IMR-90 (cell line): ENCODE measurements at regions not wholly inside any gene's neighbourhood (a gene's known extent, or its start where the extent isn't known, plus 50 kb on each side); places are given as distances from the start of the nearest gene placed in this dataset.

Experiments
- ATAC-seq: fragments of 200-7000 bp; cut with Tn5 transposase; 2 replicates; pipeline ENCODE4 v1.9.1; 2020; ENCODE audit warnings: low read depth, mild to moderate bottlenecking, moderate library complexity
- BruUV-seq: library from RNA; stranded (reverse); fragments of 400-500 nt; replicated peaks from 2 replicates; lab custom pipeline; 2021; lab: Mats Ljungman, UMichigan
- CTCF ChIA-PET: fragments of 300-600 bp; formaldehyde crosslinking; extraction: SDS; loops from one replicate; lab custom pipeline; 2021; ENCODE audit warnings: antibody characterized with exemption; lab: Yijun Ruan, JAX
- POLR2A ChIA-PET: fragments of 300-600 bp; sonication (Branson Sonifier 250); formaldehyde crosslinking; loops from one replicate; lab custom pipeline; 2022; ENCODE audit warnings: antibody characterized with exemption; ENCODE audit not compliant: unreplicated experiment; lab: Charles Lee
- DNase-seq: peaks from one replicate; pipeline ENCODE4 v3.0.0; 2013
- H2AFZ ChIP-seq: replicated peaks from 2 replicates; pipeline ENCODE3; 2013; ENCODE audit warnings: low read length, mild to moderate bottlenecking; ENCODE audit not compliant: poor library complexity
- H2AK5ac ChIP-seq: 2 replicates; pipeline ENCODE4 v1.6.1; 2013; ENCODE audit warnings: low read depth, low read length, inconsistent platforms
- H2AK9ac ChIP-seq: replicated peaks from 2 replicates; pipeline ENCODE3; 2013; ENCODE audit warnings: mild to moderate bottlenecking, low read depth, low read length, moderate library complexity; ENCODE audit not compliant: poor library complexity
- H2BK120ac ChIP-seq: 2 replicates; pipeline ENCODE4 v1.6.1; 2013; ENCODE audit warnings: low read depth, low read length, inconsistent platforms
- H2BK15ac ChIP-seq: 3 replicates; pipeline ENCODE4 v1.6.1; 2013; ENCODE audit warnings: low read depth, low read length, inconsistent platforms
- H2BK20ac ChIP-seq: 2 replicates; pipeline ENCODE4 v1.6.1; 2013; ENCODE audit warnings: low read depth, mild to moderate bottlenecking, inconsistent platforms, low read length, moderate library complexity
- H2BK5ac ChIP-seq: 2 replicates; pipeline ENCODE4 v1.6.1; 2013; ENCODE audit warnings: mild to moderate bottlenecking, low read depth, low read length, inconsistent platforms; ENCODE audit not compliant: poor library complexity, severe bottlenecking
- H3K14ac ChIP-seq: replicated peaks from 2 replicates; pipeline ENCODE4 v1.6.1; 2013; ENCODE audit warnings: low read depth, low read length, inconsistent platforms
- H3K18ac ChIP-seq: 2 replicates; pipeline ENCODE4 v1.6.1; 2013; ENCODE audit warnings: low read depth, low read length, control low read depth
- H3K23ac ChIP-seq: 2 replicates; pipeline ENCODE4 v1.6.1; 2013; ENCODE audit warnings: low read depth, low read length, inconsistent platforms
- H3K27ac ChIP-seq: 2 replicates; pipeline ENCODE4 v1.5.1; 2013; ENCODE audit warnings: mild to moderate bottlenecking, control low read depth, low read length; ENCODE audit not compliant: insufficient read depth
- H3K27me3 ChIP-seq: 2 replicates; pipeline ENCODE4 v1.6.1; 2013; ENCODE audit warnings: low read length; ENCODE audit not compliant: control insufficient read depth, insufficient read depth
- H3K36me3 ChIP-seq: 2 replicates; pipeline ENCODE4 v1.6.1; 2013; ENCODE audit warnings: low read length, mixed read lengths; ENCODE audit not compliant: control insufficient read depth, insufficient read depth
- H3K4ac ChIP-seq: 2 replicates; pipeline ENCODE4 v1.6.1; 2013; ENCODE audit warnings: low read depth, low read length, inconsistent platforms
- H3K4me1 ChIP-seq: 2 replicates; pipeline ENCODE4 v1.6.1; 2013; ENCODE audit warnings: low read length, mixed read lengths; ENCODE audit not compliant: control insufficient read depth, insufficient read depth
- H3K4me2 ChIP-seq: 2 replicates; pipeline ENCODE4 v1.6.1; 2013; ENCODE audit warnings: low read depth, mild to moderate bottlenecking, control low read depth, low read length, moderate library complexity
- H3K4me3 ChIP-seq: 2 replicates; pipeline ENCODE4 v1.5.1; 2013; ENCODE audit warnings: low read depth, mild to moderate bottlenecking, control low read depth, low read length, moderate library complexity; ENCODE audit not compliant: insufficient read depth
- H3K56ac ChIP-seq: 2 replicates; pipeline ENCODE4 v1.6.1; 2013; ENCODE audit warnings: low read length, inconsistent platforms; ENCODE audit not compliant: insufficient read depth; ENCODE audit errors: extremely low read depth
- H3K79me1 ChIP-seq, 2 experiments: 2 replicates each; pipeline ENCODE4 v1.6.1; 2013; ENCODE audit warnings: low read length in 2 of 2, inconsistent platforms in 1 of 2, low read depth in 1 of 2
- H3K9ac ChIP-seq: 2 replicates; pipeline ENCODE4 v1.6.1; 2013; ENCODE audit warnings: low read depth, low read length, control low read depth
- H3K9me1 ChIP-seq: 2 replicates; pipeline ENCODE4 v1.6.1; 2013; ENCODE audit warnings: low read length, inconsistent platforms; ENCODE audit not compliant: insufficient read depth
- H3K9me3 ChIP-seq: 2 replicates; pipeline ENCODE4 v1.6.1; 2013; ENCODE audit warnings: low read length; ENCODE audit not compliant: control insufficient read depth, insufficient read depth
- H4K20me1 ChIP-seq: 2 replicates; pipeline ENCODE4 v1.6.1; 2013; ENCODE audit warnings: low read length, inconsistent platforms; ENCODE audit not compliant: insufficient read depth
- H4K5ac ChIP-seq: 2 replicates; pipeline ENCODE4 v1.6.1; 2013; ENCODE audit warnings: mild to moderate bottlenecking, low read depth, low read length, control low read depth
- H4K8ac ChIP-seq, 2 experiments: 2 replicates each; pipeline ENCODE4 v1.6.1; 2013; ENCODE audit warnings: low read depth in 2 of 2, low read length in 2 of 2, control low read depth in 1 of 2, inconsistent platforms in 1 of 2
- H4K91ac ChIP-seq: 2 replicates; pipeline ENCODE4 v1.6.1; 2013; ENCODE audit warnings: low read depth, low read length, inconsistent platforms; ENCODE audit not compliant: insufficient read depth
- BHLHE40 ChIP-seq: fragments of 150-350 bp; IDR thresholded peaks from 2 replicates; pipeline ENCODE4 v1.6.1; 2016; ENCODE audit warnings: mild to moderate bottlenecking, low read depth, low read length
- CEBPB ChIP-seq: IDR thresholded peaks from 2 replicates; pipeline ENCODE4 v1.6.1; 2012; ENCODE audit warnings: low read depth, low read length, improper control_type of control experiment
- CHD1 ChIP-seq: IDR thresholded peaks from 2 replicates; pipeline ENCODE4 v1.6.1; 2012; ENCODE audit warnings: low read depth, low read length, improper control_type of control experiment
- CTCF ChIP-seq: conservative IDR thresholded peaks from 2 replicates; pipeline ENCODE4 v1.5.1; 2012; ENCODE audit warnings: mild to moderate bottlenecking, low read depth, low read length, improper control_type of control experiment
- ELK1 ChIP-seq: fragments of 150-350 bp; IDR thresholded peaks from 2 replicates; pipeline ENCODE4 v1.6.1; 2016; ENCODE audit warnings: low read depth, mild to moderate bottlenecking, low read length, moderate library complexity, borderline replicate concordance
- FOS ChIP-seq: fragments of 150-350 bp; IDR thresholded peaks from 2 replicates; pipeline ENCODE4 v1.6.1; 2016; ENCODE audit warnings: low read depth, low read length
- MAFK ChIP-seq: IDR thresholded peaks from 2 replicates; pipeline ENCODE4 v1.6.1; 2012; ENCODE audit warnings: low read depth, low read length, improper control_type of control experiment
- MAZ ChIP-seq: IDR thresholded peaks from 2 replicates; pipeline ENCODE4 v1.6.1; 2012; ENCODE audit warnings: low read depth, mild to moderate bottlenecking, low read length, improper control_type of control experiment, moderate library complexity, borderline replicate concordance
- MXI1 ChIP-seq: IDR thresholded peaks from 2 replicates; pipeline ENCODE4 v1.6.1; 2012; ENCODE audit warnings: low read depth, mild to moderate bottlenecking, low read length, moderate library complexity, borderline replicate concordance
- NFE2L2 ChIP-seq: fragments of 150-350 bp; IDR thresholded peaks from 2 replicates; pipeline ENCODE4 v1.6.1; 2016; ENCODE audit warnings: low read depth, mild to moderate bottlenecking, low read length
- POLR2A ChIP-seq: IDR thresholded peaks from 2 replicates; pipeline ENCODE4 v1.6.1; 2012; ENCODE audit warnings: mild to moderate bottlenecking, low read depth, low read length
- RAD21 ChIP-seq: IDR thresholded peaks from 2 replicates; pipeline ENCODE4 v1.6.1; 2012; ENCODE audit warnings: low read length, improper control_type of control experiment
- RCOR1 ChIP-seq: IDR thresholded peaks from 2 replicates; pipeline ENCODE4 v1.6.1; 2012; ENCODE audit warnings: mild to moderate bottlenecking, low read length, improper control_type of control experiment; ENCODE audit not compliant: insufficient replicate concordance
- RFX5 ChIP-seq: IDR thresholded peaks from 2 replicates; pipeline ENCODE4 v1.8.0; 2012; ENCODE audit warnings: low read depth, mild to moderate bottlenecking, low read length, moderate library complexity
- SMC3 ChIP-seq: fragments of 150-350 bp; IDR thresholded peaks from 2 replicates; pipeline ENCODE4 v1.6.1; 2016; ENCODE audit warnings: low read depth, mild to moderate bottlenecking, antibody characterized with exemption, low read length, moderate library complexity
- USF2 ChIP-seq: fragments of 150-350 bp; IDR thresholded peaks from 2 replicates; pipeline ENCODE4 v1.6.1; 2017; ENCODE audit warnings: mild to moderate bottlenecking, antibody characterized with exemption, low read length, low read depth
- WGBS, 2 experiments: methylation state at CpG; one replicate each; pipeline versions ENCODE4 v1.1.5 to v1.1.7; 2013; ENCODE audit warnings: missing lambda C conversion rate in 2 of 2; ENCODE audit not compliant: insufficient read length in 1 of 2; ENCODE audit errors: extremely low coverage in 2 of 2; 5-methylcytosine and 5-hydroxymethylcytosine counted together
- dilution Hi-C: fragments of 300-500 bp; cut with HindIII; formaldehyde crosslinking; loops from one replicate; pipeline ENCODE4 v1.14.3; 2018; ENCODE audit warnings: low sequenced_read_pairs; ENCODE audit not compliant: unreplicated experiment
- in situ Hi-C: fragments of 300-500 bp; cut with MboI; formaldehyde crosslinking; loops from 3 replicates; pipeline ENCODE4 v1.14.3; 2019; ENCODE audit warnings: low sequenced_read_pairs, inconsistent platforms, mixed read lengths
- intact Hi-C: fragments of 100-400 bp; cut with micrococcal nuclease; formaldehyde crosslinking; loops from 2 replicates; pipeline ENCODE4 v1.10.0; 2022

GRCh38 chr5:25662610-25663009 is 1017.8 kb upstream of the CDH10 start:
- in situ Hi-C loops, result no loop called here
- no CpG with 5 or more reads among the region's 2 CpGs for WGBS, 2 experiments
- no peak overlapping the region for H2BK120ac ChIP-seq
- H4K20me1 ChIP-seq, result no peaks in the 10 kb centered on the region
- peaks cover 8% of the 10 kb centered on the region for H3K9me3 ChIP-seq
- ATAC-seq (no peak), DNase-seq (no peak)
- no peak overlapping the region for H3K27ac ChIP-seq
- no peak overlapping the region for H3K4me2 ChIP-seq
- H3K9me1 ChIP-seq, result no peaks in the 10 kb centered on the region
- no peak for TF ChIP-seq BHLHE40
- TF ChIP-seq ELK1, result no peak
- no peak for TF ChIP-seq CTCF
- no peak for TF ChIP-seq USF2
- TF ChIP-seq RAD21, result no peak
- TF ChIP-seq SMC3, result no peak
- TF ChIP-seq MXI1, result no peak
- TF ChIP-seq FOS, result no peak
- no peak for TF ChIP-seq RCOR1
- no peak for TF ChIP-seq POLR2A
- TF ChIP-seq MAZ, result no peak
- TF ChIP-seq RFX5, result no peak
- no peak for TF ChIP-seq CHD1
- TF ChIP-seq CEBPB, result no peak
- no peak for TF ChIP-seq NFE2L2
- no peak for TF ChIP-seq MAFK
- H2BK5ac ChIP-seq, result no peak overlapping the region
- no peak overlapping the region for H3K56ac ChIP-seq
- H2BK20ac ChIP-seq, result no peak overlapping the region
- H2AK9ac ChIP-seq, result no peak overlapping the region
- H3K18ac ChIP-seq, result no peak overlapping the region
- no peaks in the 10 kb centered on the region for H3K27me3 ChIP-seq
- H2AFZ ChIP-seq, result no peak overlapping the region
- no peak overlapping the region for H3K23ac ChIP-seq
- no peaks in the 10 kb centered on the region for H3K4me1 ChIP-seq
- ChIA-PET CTCF (no interaction called here), POLR2A (no interaction called here)
- dilution Hi-C loops, result no loop called here
- no peak overlapping the region for H3K4me3 ChIP-seq
- H2AK5ac ChIP-seq, result no peak overlapping the region
- intact Hi-C loops, result no loop called here
- H3K79me1 ChIP-seq, result no peaks in the 10 kb centered on the region
- H3K4ac ChIP-seq, result no peak overlapping the region
- no peak overlapping the region for H3K14ac ChIP-seq
- H3K36me3 ChIP-seq, result no peaks in the 10 kb centered on the region
- H4K91ac ChIP-seq, result no peak overlapping the region
- no peak overlapping the region for H4K5ac ChIP-seq
- no peak overlapping the region for H3K9ac ChIP-seq
- H4K8ac ChIP-seq, result no peak overlapping the region
- no TSS peak for BruUV-seq
- H2BK15ac ChIP-seq, result no peak overlapping the region
